Vagina (tissue), 2 donors: ENCODE measurements at regions not wholly inside any gene's neighbourhood (a gene's known extent, or its start where the extent isn't known, plus 50 kb on each side); places are given as distances from the start of the nearest gene placed in this dataset.

Experiments used
- DNase-seq, 2 donors: peaks; one replicate each; pipeline ENCODE4 v3.0.0-alpha.2; 2017; ENCODE audit errors: extremely low spot score in 2 of 2
- H3K27ac ChIP-seq: fragments of 200-600 bp; sonication (generic); one replicate; pipeline ENCODE4 v1.5.1; 2019
- H3K27me3 ChIP-seq: fragments of 200-600 bp; sonication (generic); one replicate; pipeline ENCODE4 v1.5.1; 2019
- H3K36me3 ChIP-seq, 2 donors: fragments of 200-600 bp; sonication (generic); one replicate each; pipeline ENCODE4 v1.5.1; 2017 to 2019
- H3K4me1 ChIP-seq: fragments of 200-600 bp; sonication (generic); one replicate; pipeline ENCODE4 v1.5.1; 2019
- H3K4me3 ChIP-seq, 2 donors: fragments of 200-600 bp; sonication (generic); 1 replicate in 1 of 2; 2 replicates in 1 of 2; pipeline ENCODE4 v1.5.1; 2016 to 2019
- H3K9me3 ChIP-seq: fragments of 200-600 bp; sonication (generic); one replicate; pipeline ENCODE4 v1.5.1; 2019
- CTCF ChIP-seq, 3 experiments: fragments of 450-650 bp in 2 of 3; fragments of 200-600 bp in 1 of 3; sonication (generic) in 1 of 3; IDR thresholded peaks; one replicate each; pipeline ENCODE4 v1.5.1; 2017 to 2019; ENCODE audit warnings: antibody characterized with exemption in 3 of 3, mild to moderate bottlenecking in 2 of 3, moderate library complexity in 2 of 3
- POLR2A ChIP-seq, 2 donors: fragments of 450-650 bp; IDR thresholded peaks; one replicate each; pipeline ENCODE4 v1.6.1; 2017; ENCODE audit warnings: antibody characterized with exemption in 2 of 2, mild to moderate bottlenecking in 2 of 2, moderate library complexity in 2 of 2
- POLR2AphosphoS5 ChIP-seq, 2 donors: sonication (generic); formaldehyde crosslinking; IDR thresholded peaks; one replicate each; pipeline ENCODE4 v1.9.0; 2017; ENCODE audit warnings: antibody characterized with exemption in 2 of 2, mild to moderate bottlenecking in 2 of 2, low read depth in 1 of 2; ENCODE audit not compliant: insufficient read depth in 1 of 2
- intact Hi-C: fragments of 100-400 bp; cut with DNase I; formaldehyde crosslinking; loops from one replicate; pipeline ENCODE4 v1.15.1; 2023

- H3K27me3 ChIP-seq: no peaks in the 10 kb centered on the region
- H3K4me3 ChIP-seq: no peak overlapping the region
- DNase-seq: no peak
- intact Hi-C loops: no loop called here
- H3K36me3 ChIP-seq: no peaks in the 10 kb centered on the region
- H3K27ac ChIP-seq: no peak overlapping the region
- no peaks in the 10 kb centered on the region for H3K4me1 ChIP-seq
- TF ChIP-seq POLR2A (IDR thresholded peaks at IDR 0.05): no peak
- TF ChIP-seq CTCF (IDR thresholded peaks at IDR 0.05): no peak
- TF ChIP-seq POLR2AphosphoS5 (IDR thresholded peaks at IDR 0.05; ENCODE audit: insufficient read depth in 1 of 2, low read depth in 1 of 2): no peak
- H3K9me3 ChIP-seq: no peaks in the 10 kb centered on the region
Observed at GRCh38 chr1:79974659-79975058, 968.1 kb upstream of the ADGRL4 start.

GRCh38 chr1:79969886-79970285 lies 963.4 kb upstream of the ADGRL4 start:
- no peak overlapping the region for H3K4me3 ChIP-seq
- TF ChIP-seq POLR2A (IDR thresholded peaks at IDR 0.05) (no peak), POLR2AphosphoS5 (IDR thresholded peaks at IDR 0.05; ENCODE audit: insufficient read depth in 1 of 2, low read depth in 1 of 2) (no peak), CTCF (IDR thresholded peaks at IDR 0.05) (no peak)
- H3K27ac ChIP-seq: no peak overlapping the region
- no peaks in the 10 kb centered on the region for H3K4me1 ChIP-seq
- intact Hi-C loops: no loop called here
- DNase-seq: no peak
- H3K9me3 ChIP-seq: no peaks in the 10 kb centered on the region
- no peaks in the 10 kb centered on the region for H3K27me3 ChIP-seq
- H3K36me3 ChIP-seq: no peaks in the 10 kb centered on the region

- Histone ChIP-seq H3K4me1 (no peaks in the 10 kb centered on the region), H3K27ac (no peak overlapping the region), H3K9me3 (no peaks in the 10 kb centered on the region), H3K4me3 (no peak overlapping the region), H3K36me3 (no peaks in the 10 kb centered on the region), H3K27me3 (no peaks in the 10 kb centered on the region)
- no peak for DNase-seq
- TF ChIP-seq POLR2AphosphoS5 (IDR thresholded peaks at IDR 0.05; ENCODE audit: insufficient read depth in 1 of 2, low read depth in 1 of 2) (no peak), POLR2A (IDR thresholded peaks at IDR 0.05) (no peak), CTCF (IDR thresholded peaks at IDR 0.05) (no peak)
- intact Hi-C loops: no loop called here
Observed at GRCh38 chr1:79966438-79966837, 959.9 kb upstream of the ADGRL4 start.

GRCh38 chr1:79959635-79960034 lies 953.1 kb upstream of the ADGRL4 start:
- H3K4me3 ChIP-seq: no peak overlapping the region

GRCh38 chr1:79955966-79956365 lies 949.4 kb upstream of the ADGRL4 start:
- no peaks in the 10 kb centered on the region for H3K36me3 ChIP-seq
- DNase-seq: no peak
- H3K27me3 ChIP-seq: no peaks in the 10 kb centered on the region
- no peak overlapping the region for H3K4me3 ChIP-seq
- no peaks in the 10 kb centered on the region for H3K9me3 ChIP-seq
- H3K4me1 ChIP-seq: no peaks in the 10 kb centered on the region
- H3K27ac ChIP-seq: no peak overlapping the region
- no peak for TF ChIP-seq CTCF (IDR thresholded peaks at IDR 0.05)
- no peak for TF ChIP-seq POLR2A (IDR thresholded peaks at IDR 0.05)
- TF ChIP-seq POLR2AphosphoS5 (IDR thresholded peaks at IDR 0.05; ENCODE audit: insufficient read depth in 1 of 2, low read depth in 1 of 2): no peak
- intact Hi-C loops: no loop called here

More at GRCh38 chr1:79959635-79960034, 953.1 kb upstream of the ADGRL4 start:
- DNase-seq: no peak
- Histone ChIP-seq H3K9me3 (no peaks in the 10 kb centered on the region), H3K36me3 (no peaks in the 10 kb centered on the region), H3K27me3 (no peaks in the 10 kb centered on the region), H3K4me1 (no peaks in the 10 kb centered on the region), H3K27ac (no peak overlapping the region)
- no peak for TF ChIP-seq POLR2AphosphoS5 (IDR thresholded peaks at IDR 0.05; ENCODE audit: insufficient read depth in 1 of 2, low read depth in 1 of 2)
- TF ChIP-seq CTCF (IDR thresholded peaks at IDR 0.05): no peak
- no peak for TF ChIP-seq POLR2A (IDR thresholded peaks at IDR 0.05)
- intact Hi-C loops: no loop called here
